ENCODE measurements at regions not wholly inside any gene's neighbourhood (a gene's known extent, or its start where the extent isn't known, plus 50 kb on each side); places are given as distances from the start of the nearest gene placed in this dataset.

- Histone ChIP-seq H3K27me3 (ENCODE audit: insufficient read depth, low read length, poor library complexity, severe bottlenecking) (peaks cover 4% of the 10 kb centered on the region), H3K9ac (ENCODE audit: low read depth, low read length, poor library complexity, severe bottlenecking) (no peak overlapping the region), H2AFZ (ENCODE audit: low read length) (no peak overlapping the region), H3F3A (ENCODE audit: low read depth) (no peaks in the 10 kb centered on the region), H3K36me3 (ENCODE audit: insufficient read depth, low read length) (no peaks in the 10 kb centered on the region), H3K9me3 (ENCODE audit: insufficient read depth, low read depth, low read length) (no peaks in the 10 kb centered on the region), H4K20me1 (ENCODE audit: insufficient read depth, low read length, poor library complexity, severe bottlenecking) (no peaks in the 10 kb centered on the region), H3K4me1 (ENCODE audit: insufficient read depth, low read length, poor library complexity, severe bottlenecking) (no peaks in the 10 kb centered on the region), H3K79me2 (ENCODE audit: insufficient read depth, low read length) (no peaks in the 10 kb centered on the region), H3K9me2 (replicated peaks; ENCODE audit: low read depth, low read length) (no peaks in the 10 kb centered on the region), H3K4me3 (ENCODE audit: low read length, poor library complexity, severe bottlenecking) (no peak overlapping the region), H3K4me2 (ENCODE audit: low read depth, low read length, poor library complexity, severe bottlenecking) (no peak overlapping the region)
- no peak for TF ChIP-seq EZH2phosphoT487 (IDR thresholded peaks at IDR 0.05; ENCODE audit: borderline replicate concordance)
- TF ChIP-seq, protein P1, sequence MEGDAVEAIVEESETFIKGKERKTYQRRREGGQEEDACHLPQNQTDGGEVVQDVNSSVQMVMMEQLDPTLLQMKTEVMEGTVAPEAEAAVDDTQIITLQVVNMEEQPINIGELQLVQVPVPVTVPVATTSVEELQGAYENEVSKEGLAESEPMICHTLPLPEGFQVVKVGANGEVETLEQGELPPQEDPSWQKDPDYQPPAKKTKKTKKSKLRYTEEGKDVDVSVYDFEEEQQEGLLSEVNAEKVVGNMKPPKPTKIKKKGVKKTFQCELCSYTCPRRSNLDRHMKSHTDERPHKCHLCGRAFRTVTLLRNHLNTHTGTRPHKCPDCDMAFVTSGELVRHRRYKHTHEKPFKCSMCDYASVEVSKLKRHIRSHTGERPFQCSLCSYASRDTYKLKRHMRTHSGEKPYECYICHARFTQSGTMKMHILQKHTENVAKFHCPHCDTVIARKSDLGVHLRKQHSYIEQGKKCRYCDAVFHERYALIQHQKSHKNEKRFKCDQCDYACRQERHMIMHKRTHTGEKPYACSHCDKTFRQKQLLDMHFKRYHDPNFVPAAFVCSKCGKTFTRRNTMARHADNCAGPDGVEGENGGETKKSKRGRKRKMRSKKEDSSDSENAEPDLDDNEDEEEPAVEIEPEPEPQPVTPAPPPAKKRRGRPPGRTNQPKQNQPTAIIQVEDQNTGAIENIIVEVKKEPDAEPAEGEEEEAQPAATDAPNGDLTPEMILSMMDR (conservative IDR thresholded peaks at IDR 0.05; ENCODE audit: low read length) = no peak
These were observed 66.3 kb downstream of the MTERF1 start for GRCh38 chr7:91814189-91814588.
